ENCODE measurements at regions not wholly inside any gene's neighbourhood (a gene's known extent, or its start where the extent isn't known, plus 50 kb on each side); places are given as distances from the start of the nearest gene placed in this dataset.

GRCh38 chr14:101623685-101624444 lies 62.6 kb downstream of the DIO3 start:
- H3K79me2 ChIP-seq (ENCODE audit: insufficient read depth, low read length): no peaks in the 10 kb centered on the region

GRCh38 chr14:101624536-101624935 lies 63.2 kb downstream of the DIO3 start:
- Histone ChIP-seq H3K79me2 (ENCODE audit: insufficient read depth, low read length) (no peaks in the 10 kb centered on the region), H3K4me3 (ENCODE audit: low read depth in 1 of 2, low read length in 2 of 2) (no peak overlapping the region), H3K27ac (ENCODE audit: low read length) (no peak overlapping the region), H3K27me3 (ENCODE audit: insufficient read depth, low read length, poor library complexity) (peaks cover 7% of the 10 kb centered on the region), H3K36me3 (ENCODE audit: insufficient read depth, low read length) (no peaks in the 10 kb centered on the region), H3K9me3 (ENCODE audit: insufficient read depth, low read length, severe bottlenecking) (no peaks in the 10 kb centered on the region), H3K4me2 (ENCODE audit: insufficient read depth, low read length) (no peak overlapping the region), H4K20me1 (ENCODE audit: insufficient read depth, low read length) (peaks cover 6% of the 10 kb centered on the region; the same call in 1 of the 2 replicates), H3K4me1 (ENCODE audit: insufficient read depth, low read length) (peaks cover 13% of the 10 kb centered on the region), H2AFZ (ENCODE audit: low read depth, low read length) (no peak overlapping the region), H3K9ac (ENCODE audit: low read depth, low read length) (no peak overlapping the region)
- DNase-seq: no peak
- TF ChIP-seq EZH2 (IDR thresholded peaks at IDR 0.05; ENCODE audit: borderline replicate concordance, low read depth, low read length, severe bottlenecking): no peak
- TF ChIP-seq, protein P1, sequence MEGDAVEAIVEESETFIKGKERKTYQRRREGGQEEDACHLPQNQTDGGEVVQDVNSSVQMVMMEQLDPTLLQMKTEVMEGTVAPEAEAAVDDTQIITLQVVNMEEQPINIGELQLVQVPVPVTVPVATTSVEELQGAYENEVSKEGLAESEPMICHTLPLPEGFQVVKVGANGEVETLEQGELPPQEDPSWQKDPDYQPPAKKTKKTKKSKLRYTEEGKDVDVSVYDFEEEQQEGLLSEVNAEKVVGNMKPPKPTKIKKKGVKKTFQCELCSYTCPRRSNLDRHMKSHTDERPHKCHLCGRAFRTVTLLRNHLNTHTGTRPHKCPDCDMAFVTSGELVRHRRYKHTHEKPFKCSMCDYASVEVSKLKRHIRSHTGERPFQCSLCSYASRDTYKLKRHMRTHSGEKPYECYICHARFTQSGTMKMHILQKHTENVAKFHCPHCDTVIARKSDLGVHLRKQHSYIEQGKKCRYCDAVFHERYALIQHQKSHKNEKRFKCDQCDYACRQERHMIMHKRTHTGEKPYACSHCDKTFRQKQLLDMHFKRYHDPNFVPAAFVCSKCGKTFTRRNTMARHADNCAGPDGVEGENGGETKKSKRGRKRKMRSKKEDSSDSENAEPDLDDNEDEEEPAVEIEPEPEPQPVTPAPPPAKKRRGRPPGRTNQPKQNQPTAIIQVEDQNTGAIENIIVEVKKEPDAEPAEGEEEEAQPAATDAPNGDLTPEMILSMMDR (IDR thresholded peaks at IDR 0.05; ENCODE audit: borderline replicate concordance, extremely low read depth, low read length, poor library complexity, severe bottlenecking): no peak
- no peak for ATAC-seq (ENCODE audit: insufficient read depth, low read depth)

More at GRCh38 chr14:101623685-101624444, 62.6 kb downstream of the DIO3 start:
- ATAC-seq (ENCODE audit: insufficient read depth, low read depth): no peak
- no peak overlapping the region for H3K27ac ChIP-seq (ENCODE audit: low read length)
- DNase-seq: no peak
- no peak overlapping the region for H3K4me2 ChIP-seq (ENCODE audit: insufficient read depth, low read length)
- H3K9me3 ChIP-seq (ENCODE audit: insufficient read depth, low read length, severe bottlenecking): no peaks in the 10 kb centered on the region
- no peak overlapping the region for H3K9ac ChIP-seq (ENCODE audit: low read depth, low read length)
- peaks cover 12% of the 10 kb centered on the region for H3K4me1 ChIP-seq (ENCODE audit: insufficient read depth, low read length)
- TF ChIP-seq, protein P1 (IDR thresholded peaks at IDR 0.05; ENCODE audit: borderline replicate concordance, extremely low read depth, low read length, poor library complexity, severe bottlenecking): no peak
- TF ChIP-seq EZH2 (IDR thresholded peaks at IDR 0.05; ENCODE audit: borderline replicate concordance, low read depth, low read length, severe bottlenecking): no peak
- no peak overlapping the region for H3K4me3 ChIP-seq (ENCODE audit: low read depth in 1 of 2, low read length in 2 of 2)
- H2AFZ ChIP-seq (ENCODE audit: low read depth, low read length): no peak overlapping the region
- H3K27me3 ChIP-seq (ENCODE audit: insufficient read depth, low read length, poor library complexity): peaks cover 9% of the 10 kb centered on the region
- no peaks in the 10 kb centered on the region for H3K36me3 ChIP-seq (ENCODE audit: insufficient read depth, low read length)
- H4K20me1 ChIP-seq (ENCODE audit: insufficient read depth, low read length): peaks cover 6% of the 10 kb centered on the region; the same call in 1 of the 2 replicates

GRCh38 chr14:101625336-101626097 lies 64.2 kb downstream of the DIO3 start:
- ATAC-seq (ENCODE audit: insufficient read depth, low read depth) (no peak), DNase-seq (no peak)
- Histone ChIP-seq H2AFZ (ENCODE audit: low read depth, low read length) (no peak overlapping the region), H3K36me3 (ENCODE audit: insufficient read depth, low read length) (no peaks in the 10 kb centered on the region), H3K4me3 (ENCODE audit: low read depth in 1 of 2, low read length in 2 of 2) (no peak overlapping the region), H3K79me2 (ENCODE audit: insufficient read depth, low read length) (no peaks in the 10 kb centered on the region), H3K27ac (ENCODE audit: low read length) (no peak overlapping the region), H3K4me2 (ENCODE audit: insufficient read depth, low read length) (no peak overlapping the region), H3K4me1 (ENCODE audit: insufficient read depth, low read length) (peaks cover 13% of the 10 kb centered on the region), H4K20me1 (ENCODE audit: insufficient read depth, low read length) (peaks cover 6% of the 10 kb centered on the region; the same call in 1 of the 2 replicates), H3K9me3 (ENCODE audit: insufficient read depth, low read length, severe bottlenecking) (no peaks in the 10 kb centered on the region), H3K9ac (ENCODE audit: low read depth, low read length) (no peak overlapping the region), H3K27me3 (ENCODE audit: insufficient read depth, low read length, poor library complexity) (peaks cover 7% of the 10 kb centered on the region)
- no peak for TF ChIP-seq EZH2 (IDR thresholded peaks at IDR 0.05; ENCODE audit: borderline replicate concordance, low read depth, low read length, severe bottlenecking)
- TF ChIP-seq, protein P1 (IDR thresholded peaks at IDR 0.05; ENCODE audit: borderline replicate concordance, extremely low read depth, low read length, poor library complexity, severe bottlenecking): no peak

Data from DND-41 (cell line).